Transverse colon (tissue), 4 donors: ENCODE measurements at regions not wholly inside any gene's neighbourhood (a gene's known extent, or its start where the extent isn't known, plus 50 kb on each side); places are given as distances from the start of the nearest gene placed in this dataset.

Experiments
- DNase-seq: peaks from one replicate; pipeline ENCODE4 v3.0.0-alpha.2; 2019
- H3K27ac ChIP-seq, 4 donors: fragments of 200-600 bp; sonication (generic); 2 replicates each; pipeline ENCODE4 v1.5.1; 2016 to 2018; ENCODE audit warnings: inconsistent platforms in 4 of 4
- H3K27me3 ChIP-seq: fragments of 200-600 bp; sonication (generic); 2 replicates; pipeline ENCODE4 v1.5.1; 2017; ENCODE audit warnings: inconsistent platforms
- H3K36me3 ChIP-seq, 4 donors: fragments of 200-600 bp; sonication (generic); 2 replicates each; pipeline ENCODE4 v1.5.1; 2017 to 2019; ENCODE audit warnings: inconsistent platforms in 4 of 4
- H3K4me1 ChIP-seq, 4 donors: fragments of 200-600 bp; sonication (generic); 2 replicates each; pipeline ENCODE4 v1.5.1; 2017 to 2020; ENCODE audit warnings: inconsistent platforms in 4 of 4
- H3K4me3 ChIP-seq, 4 donors: fragments of 200-600 bp; sonication (generic); 1 replicate in 1 of 4; 2 replicates in 3 of 4; pipeline versions ENCODE4 v1.5.1 to v1.6.1; 2017 to 2019; ENCODE audit warnings: inconsistent platforms in 4 of 4
- H3K9me3 ChIP-seq, 2 donors: fragments of 200-600 bp; sonication (generic); 2 replicates each; pipeline ENCODE4 v1.5.1; 2017 to 2019; ENCODE audit warnings: inconsistent platforms in 2 of 2
- CTCF ChIP-seq, 5 experiments: fragments of 200-600 bp in 3 of 5; fragments of 450-650 bp in 2 of 5; sonication (generic) in 3 of 5; IDR thresholded peaks; 1 replicate in 2 of 5; 2 replicates in 3 of 5; pipeline ENCODE4 v1.5.1; 2016 to 2017; ENCODE audit warnings: antibody characterized with exemption in 5 of 5, inconsistent platforms in 3 of 5, mild to moderate bottlenecking in 2 of 5, moderate library complexity in 1 of 5
- EP300 ChIP-seq: sonication (generic); formaldehyde crosslinking; IDR thresholded peaks from one replicate; pipeline ENCODE4 v1.6.1; 2017; ENCODE audit warnings: antibody characterized with exemption, low read depth
- POLR2A ChIP-seq: fragments of 450-650 bp; IDR thresholded peaks from one replicate; pipeline ENCODE4 v1.6.1; 2016; ENCODE audit warnings: antibody characterized with exemption, mild to moderate bottlenecking, moderate library complexity
- POLR2AphosphoS5 ChIP-seq, 3 donors: sonication (generic); formaldehyde crosslinking; IDR thresholded peaks; one replicate each; pipeline ENCODE4 v1.6.1; 2016; ENCODE audit warnings: antibody characterized with exemption in 3 of 3
- WGBS, 2 donors: methylation state at CpG; one replicate each; pipeline ENCODE4 v1.1.5; 2018; ENCODE audit warnings: low coverage in 1 of 2; 5-methylcytosine and 5-hydroxymethylcytosine counted together
- in situ Hi-C, 4 donors: fragments of 200-750 bp; cut with MboI; loops; one replicate each; pipeline versions ENCODE4 v1.15.0 to v1.15.1; 2017; ENCODE audit warnings: low sequenced_read_pairs in 3 of 4, low pct_ligation_motif_present in 1 of 4, low pct_unique_long_range_greater_than_20kb in 1 of 4
- intact Hi-C: fragments of 100-400 bp; cut with DNase I; formaldehyde crosslinking; loops from one replicate; pipeline ENCODE4 v1.15.1; 2023; ENCODE audit warnings: low total_unique reads

- H3K27me3 ChIP-seq = no peaks in the 10 kb centered on the region
- H3K4me1 ChIP-seq = no peaks in the 10 kb centered on the region
- in situ Hi-C loops (no loop called here), intact Hi-C loops (no loop called here)
- no peak for DNase-seq
- no peaks in the 10 kb centered on the region for H3K36me3 ChIP-seq
- H3K4me3 ChIP-seq = no peak overlapping the region
- no peak overlapping the region for H3K27ac ChIP-seq
- H3K9me3 ChIP-seq = no peaks in the 10 kb centered on the region
- TF ChIP-seq POLR2A (no peak), POLR2AphosphoS5 (IDR thresholded peaks at IDR 0.05) (no peak), EP300 (no peak), CTCF (IDR thresholded peaks at IDR 0.05) (no peak)
These were observed 244.2 kb downstream of the RFPL4B start for GRCh38 chr6:112591329-112591728.

GRCh38 chr6:112592159-112592558 lies 245.0 kb downstream of the RFPL4B start:
- intact Hi-C loops = no loop called here
- no peaks in the 10 kb centered on the region for H3K27me3 ChIP-seq

GRCh38 chr6:112594886-112595594 lies 247.9 kb downstream of the RFPL4B start:
- intact Hi-C loops = no loop called here
- 44 to 49% methylated on average over 1 to 2 of the region's 2 CpGs for WGBS, 2 donors
- Histone ChIP-seq H3K4me1 (no peaks in the 10 kb centered on the region), H3K9me3 (no peaks in the 10 kb centered on the region), H3K36me3 (no peaks in the 10 kb centered on the region), H3K4me3 (no peak overlapping the region), H3K27me3 (no peaks in the 10 kb centered on the region), H3K27ac (no peak overlapping the region)
- in situ Hi-C loops = no loop called here
- no peak for DNase-seq
- TF ChIP-seq EP300 (no peak), CTCF (IDR thresholded peaks at IDR 0.05) (no peak), POLR2AphosphoS5 (IDR thresholded peaks at IDR 0.05) (no peak), POLR2A (no peak)

More at GRCh38 chr6:112592159-112592558, 245.0 kb downstream of the RFPL4B start:
- H3K4me3 ChIP-seq = no peak overlapping the region
- TF ChIP-seq EP300 = no peak
- no peak for TF ChIP-seq CTCF (IDR thresholded peaks at IDR 0.05)
- no peak for TF ChIP-seq POLR2AphosphoS5 (IDR thresholded peaks at IDR 0.05)
- TF ChIP-seq POLR2A = no peak
- no peak for DNase-seq
- no peak overlapping the region for H3K27ac ChIP-seq
- in situ Hi-C loops = no loop called here
- no peaks in the 10 kb centered on the region for H3K4me1 ChIP-seq
- H3K9me3 ChIP-seq = no peaks in the 10 kb centered on the region
- H3K36me3 ChIP-seq = no peaks in the 10 kb centered on the region

- H3K36me3 ChIP-seq = no peaks in the 10 kb centered on the region
- intact Hi-C loops (no loop called here), in situ Hi-C loops (no loop called here)
- H3K4me3 ChIP-seq = no peak overlapping the region
- no peaks in the 10 kb centered on the region for H3K9me3 ChIP-seq
- no peaks in the 10 kb centered on the region for H3K4me1 ChIP-seq
- no peak for DNase-seq
- no peak overlapping the region for H3K27ac ChIP-seq
- WGBS, 2 donors = 96 to 100% methylated on average over 2 of the region's 2 CpGs
- no peaks in the 10 kb centered on the region for H3K27me3 ChIP-seq
- TF ChIP-seq POLR2AphosphoS5 (IDR thresholded peaks at IDR 0.05) (no peak), POLR2A (no peak), EP300 (no peak), CTCF (IDR thresholded peaks at IDR 0.05) (no peak)
These were observed 248.7 kb downstream of the RFPL4B start for GRCh38 chr6:112595841-112596240.
